Activated naive CD8-positive, alpha-beta T cell treated with anti-CD3 and anti-CD28 coated beads, Interleukin-2, amount 10 ng/mL, durations not matched to agents 7 days and 5 days (primary cell): ENCODE measurements at regions not wholly inside any gene's neighbourhood (a gene's known extent, or its start where the extent isn't known, plus 50 kb on each side); places are given as distances from the start of the nearest gene placed in this dataset.

Experiments used
- ATAC-seq: fragments of 150-1000 bp; cut with Tn5 transposase; one replicate; pipeline ENCODE4 v1.10.0; 2021; ENCODE audit warnings: low read depth, moderate library complexity
- POLR2A ChIA-PET: fragments of 350-600 bp; sonication (Branson Sonifier 250); formaldehyde crosslinking; loops from one replicate; lab custom pipeline; 2021; ENCODE audit warnings: antibody characterized with exemption; lab: Charles Lee
- DNase-seq: peaks from one replicate; pipeline ENCODE4 v3.0.0; 2021
- H3K27ac Mint-ChIP-seq: one replicate; pipeline ENCODE4 v1.8.0; 2022; ENCODE audit warnings: mild to moderate bottlenecking, mixed read lengths
- H3K27me3 Mint-ChIP-seq: one replicate; pipeline ENCODE4 v1.8.0; 2022; ENCODE audit warnings: mild to moderate bottlenecking, moderate library complexity, mixed read lengths
- H3K36me3 Mint-ChIP-seq: one replicate; pipeline ENCODE4 v1.8.0; 2021; ENCODE audit warnings: mild to moderate bottlenecking, mixed read lengths
- H3K4me1 Mint-ChIP-seq: one replicate; pipeline ENCODE4 v1.8.0; 2021; ENCODE audit warnings: mixed read lengths
- H3K4me3 Mint-ChIP-seq: one replicate; pipeline ENCODE4 v1.8.0; 2022; ENCODE audit warnings: mild to moderate bottlenecking, moderate library complexity, mixed read lengths
- H3K9me3 Mint-ChIP-seq: one replicate; pipeline ENCODE4 v1.8.0; 2021; ENCODE audit warnings: mixed read lengths

DNA sequence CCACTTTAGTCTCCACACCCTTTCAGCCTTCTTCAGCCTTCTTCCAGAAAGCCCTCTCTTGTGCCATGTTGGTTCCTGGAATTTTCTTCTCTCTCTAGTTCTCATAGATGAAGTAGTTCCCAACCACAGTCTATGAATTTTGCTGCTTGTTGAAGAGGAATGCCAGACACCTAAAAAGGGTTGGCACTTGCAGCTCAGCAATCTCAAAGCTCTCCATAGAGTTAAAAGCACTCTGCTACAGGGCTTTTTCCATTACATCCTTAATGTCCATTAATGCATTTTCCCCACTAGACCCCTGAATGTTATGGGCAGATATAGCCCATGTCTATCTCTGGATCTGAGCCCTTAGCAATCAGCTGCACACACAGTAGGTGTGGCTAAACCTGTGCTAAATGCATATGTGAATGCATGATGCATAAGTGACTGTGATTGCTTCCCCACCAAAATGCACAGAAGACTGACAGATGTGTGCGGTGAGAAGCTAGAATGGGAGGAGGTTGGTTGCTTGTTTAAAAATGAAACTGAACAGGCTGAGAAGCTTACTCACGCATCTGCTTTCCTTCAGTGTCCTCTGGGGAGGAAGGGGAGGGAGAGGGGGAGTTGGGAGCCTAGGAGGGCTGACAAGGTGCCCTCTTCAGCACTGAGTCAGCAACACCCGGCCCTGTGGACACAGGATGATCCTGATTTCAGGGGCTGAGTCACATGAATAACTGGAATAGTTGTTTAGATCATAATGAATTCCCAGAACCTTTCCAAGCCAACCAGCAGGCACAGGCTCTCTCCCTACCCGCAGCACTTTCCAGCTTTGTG is 146.1 kb upstream of the FGGY start:
- Mint-ChIP-seq H3K27me3 (no peaks in the 10 kb centered on the region), H3K27ac (peak overlapping the region; percentile 21), H3K4me1 (peaks cover 13% of the 10 kb centered on the region), H3K4me3 (peak overlapping the region; percentile 42), H3K9me3 (no peaks in the 10 kb centered on the region), H3K36me3 (no peaks in the 10 kb centered on the region)
- ATAC-seq = peak; percentile 53
- no peak for DNase-seq
- POLR2A ChIA-PET = interaction anchor here (0.6 to 2.0 kb wide), 2 partner anchors 25 to 366 kb away, joined by 3 to 5 read pairs; no protein-coding TSS in a partner anchor

DNA sequence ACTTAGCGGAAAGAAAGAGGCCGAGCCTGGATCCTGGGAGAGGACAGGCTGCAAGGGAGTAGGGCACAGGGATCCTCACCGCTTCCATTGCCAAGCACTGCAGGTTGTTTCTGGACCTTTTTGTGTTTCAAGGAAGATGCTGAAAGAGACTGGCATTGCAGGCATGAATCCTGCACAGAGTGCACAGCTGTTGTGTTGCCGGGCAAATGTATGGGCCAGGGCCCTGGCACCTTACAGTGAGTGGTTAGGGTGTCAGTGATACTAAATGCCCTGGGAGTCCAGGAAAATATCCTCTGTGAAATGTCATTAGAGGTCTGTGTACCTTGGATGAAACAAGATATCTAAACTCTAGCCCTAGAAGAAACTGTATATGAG is 145.5 kb upstream of the FGGY start:
- DNase-seq = no peak
- Mint-ChIP-seq H3K36me3 (no peaks in the 10 kb centered on the region), H3K4me3 (no peak overlapping the region), H3K4me1 (peaks cover 9% of the 10 kb centered on the region), H3K27ac (no peak overlapping the region), H3K9me3 (no peaks in the 10 kb centered on the region), H3K27me3 (no peaks in the 10 kb centered on the region)
- POLR2A ChIA-PET = interaction anchor here (0.6 to 2.0 kb wide), 2 partner anchors 26 to 367 kb away, joined by 3 to 5 read pairs; no protein-coding TSS in a partner anchor
- ATAC-seq = no peak

DNA sequence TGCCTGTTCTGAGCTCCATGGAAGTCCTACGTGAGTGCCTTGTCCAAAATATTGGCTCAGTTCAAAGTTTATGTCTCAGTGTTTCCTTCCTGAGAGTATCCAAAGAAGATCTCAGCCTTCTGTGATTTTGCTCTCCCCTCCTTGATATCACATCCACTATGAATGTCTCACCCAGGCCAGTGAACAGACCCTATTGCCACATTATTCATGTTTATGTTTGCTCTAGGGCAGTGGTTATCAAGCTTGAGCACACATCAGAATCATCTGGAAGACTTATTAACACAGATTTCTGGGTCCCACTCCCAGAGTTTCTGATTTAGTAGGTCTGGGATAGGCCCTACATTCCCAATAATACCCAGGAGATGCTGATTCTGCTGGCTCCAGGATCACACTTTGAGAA is 145.0 kb upstream of the FGGY start:
- POLR2A ChIA-PET = interaction anchor here (2.0 kb wide), 1 partner anchor 26 kb away, joined by 5 read pairs; no protein-coding TSS in a partner anchor
- Mint-ChIP-seq H3K27me3 (no peaks in the 10 kb centered on the region), H3K4me3 (no peak overlapping the region), H3K27ac (no peak overlapping the region), H3K36me3 (no peaks in the 10 kb centered on the region), H3K9me3 (no peaks in the 10 kb centered on the region), H3K4me1 (peaks cover 7% of the 10 kb centered on the region)
- ATAC-seq = no peak
- no peak for DNase-seq

DNA sequence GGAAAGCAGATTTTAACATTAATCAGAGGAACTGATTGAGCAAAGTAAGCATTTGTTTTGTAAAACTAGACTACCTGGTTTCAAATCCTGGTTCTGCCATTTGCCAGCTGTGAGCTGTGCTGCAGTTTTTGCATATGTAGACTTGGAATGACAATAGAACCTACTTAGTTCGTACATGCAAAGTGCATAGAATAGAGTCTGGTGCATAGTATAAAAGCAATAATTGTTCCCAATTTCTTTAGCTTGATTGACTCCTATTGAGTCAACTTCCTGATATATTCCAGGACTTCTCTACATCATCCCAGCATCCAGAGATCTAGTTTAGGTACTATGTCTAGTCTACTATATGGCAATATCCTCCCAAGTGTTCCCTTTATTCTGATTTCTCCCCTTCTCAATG is 144.4 kb upstream of the FGGY start:
- H3K27me3 Mint-ChIP-seq = no peaks in the 10 kb centered on the region
- no peaks in the 10 kb centered on the region for H3K36me3 Mint-ChIP-seq
- DNase-seq (no peak), ATAC-seq (no peak)
- POLR2A ChIA-PET = interaction anchor here (2.0 kb wide), 1 partner anchor 27 kb away, joined by 5 read pairs; no protein-coding TSS in a partner anchor
- H3K9me3 Mint-ChIP-seq = peaks cover 2% of the 10 kb centered on the region
- no peak overlapping the region for H3K4me3 Mint-ChIP-seq
- H3K4me1 Mint-ChIP-seq = peaks cover 7% of the 10 kb centered on the region
- no peak overlapping the region for H3K27ac Mint-ChIP-seq

DNA sequence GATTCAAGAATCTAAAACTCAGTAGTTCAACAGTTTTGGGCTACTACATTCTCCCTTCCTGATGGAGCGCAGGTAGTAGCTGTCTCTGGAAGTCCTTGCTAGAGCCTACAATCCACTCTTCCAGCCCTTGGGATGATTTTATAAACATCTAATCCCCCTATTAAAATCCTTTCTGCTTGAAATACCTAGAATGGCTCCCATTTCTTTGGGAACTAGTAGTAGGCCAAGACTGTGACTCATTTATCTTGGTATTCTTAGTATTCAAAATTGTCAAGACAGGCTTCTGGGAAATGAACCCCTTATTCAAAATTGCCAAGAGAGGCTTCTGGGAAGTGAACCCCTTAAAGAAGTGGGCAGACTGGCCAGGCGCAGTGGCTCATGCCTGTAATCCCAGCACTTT is 142.5 kb upstream of the FGGY start:
- POLR2A ChIA-PET = no interaction called here
- H3K27ac Mint-ChIP-seq = no peak overlapping the region

DNA sequence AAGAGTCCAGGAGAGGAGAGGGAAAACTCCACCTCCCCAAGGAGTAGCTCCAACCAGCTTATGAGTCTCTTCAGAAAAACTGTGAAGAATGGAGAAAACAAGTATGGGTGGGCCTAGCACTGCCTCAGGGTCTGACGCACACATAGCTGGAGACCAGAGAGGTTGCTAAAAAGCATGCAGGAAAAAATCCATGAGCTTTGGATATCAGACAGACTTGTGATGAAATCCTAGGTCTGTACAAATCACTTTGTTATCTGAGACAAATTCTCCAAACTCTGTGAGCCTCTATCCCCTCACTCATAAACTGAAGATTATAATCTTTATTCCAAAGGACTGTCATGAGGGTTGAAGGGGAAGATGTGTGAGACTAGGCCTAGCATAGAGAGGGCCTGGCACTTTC is 141.5 kb upstream of the FGGY start:
- no peak overlapping the region for H3K4me3 Mint-ChIP-seq
- no peak overlapping the region for H3K27ac Mint-ChIP-seq
- H3K9me3 Mint-ChIP-seq = peaks cover 8% of the 10 kb centered on the region
- DNase-seq = no peak
- H3K4me1 Mint-ChIP-seq = peaks cover 7% of the 10 kb centered on the region
- POLR2A ChIA-PET = no interaction called here
- H3K36me3 Mint-ChIP-seq = peaks cover 2% of the 10 kb centered on the region
- no peaks in the 10 kb centered on the region for H3K27me3 Mint-ChIP-seq
- ATAC-seq = no peak

More for the DNA sequence above, 142.5 kb upstream of the FGGY start:
- no peaks in the 10 kb centered on the region for H3K27me3 Mint-ChIP-seq
- no peak for DNase-seq
- peaks cover 7% of the 10 kb centered on the region for H3K4me1 Mint-ChIP-seq
- no peak overlapping the region for H3K4me3 Mint-ChIP-seq
- H3K36me3 Mint-ChIP-seq = peaks cover 2% of the 10 kb centered on the region
- H3K9me3 Mint-ChIP-seq = peaks cover 8% of the 10 kb centered on the region
- ATAC-seq = no peak

DNA sequence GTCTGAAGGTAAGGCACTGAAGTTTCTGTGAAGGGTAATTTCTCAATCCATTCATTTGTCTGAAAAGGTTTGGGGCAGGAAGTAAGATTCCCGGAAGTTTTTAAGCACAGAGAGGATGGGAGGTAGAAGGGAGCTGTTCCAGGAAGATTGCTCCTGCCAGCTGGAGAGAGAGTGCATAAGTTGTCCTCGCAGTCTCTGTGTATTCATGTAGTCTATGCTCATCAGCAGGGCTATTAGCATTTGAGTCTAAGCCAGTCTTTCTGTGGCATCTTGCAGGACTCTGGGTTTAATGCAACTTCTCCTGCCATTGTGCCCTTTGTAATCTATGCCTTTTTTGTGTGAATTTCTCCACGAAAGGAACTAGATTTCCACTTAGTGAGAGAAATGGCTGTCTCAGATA is 140.8 kb upstream of the FGGY start:
- Mint-ChIP-seq H3K4me1 (peaks cover under 1% of the 10 kb centered on the region), H3K27me3 (no peaks in the 10 kb centered on the region), H3K36me3 (peaks cover 2% of the 10 kb centered on the region), H3K9me3 (peaks cover 8% of the 10 kb centered on the region), H3K27ac (no peak overlapping the region), H3K4me3 (no peak overlapping the region)
- ATAC-seq (no peak), DNase-seq (no peak)
- POLR2A ChIA-PET = no interaction called here

DNA sequence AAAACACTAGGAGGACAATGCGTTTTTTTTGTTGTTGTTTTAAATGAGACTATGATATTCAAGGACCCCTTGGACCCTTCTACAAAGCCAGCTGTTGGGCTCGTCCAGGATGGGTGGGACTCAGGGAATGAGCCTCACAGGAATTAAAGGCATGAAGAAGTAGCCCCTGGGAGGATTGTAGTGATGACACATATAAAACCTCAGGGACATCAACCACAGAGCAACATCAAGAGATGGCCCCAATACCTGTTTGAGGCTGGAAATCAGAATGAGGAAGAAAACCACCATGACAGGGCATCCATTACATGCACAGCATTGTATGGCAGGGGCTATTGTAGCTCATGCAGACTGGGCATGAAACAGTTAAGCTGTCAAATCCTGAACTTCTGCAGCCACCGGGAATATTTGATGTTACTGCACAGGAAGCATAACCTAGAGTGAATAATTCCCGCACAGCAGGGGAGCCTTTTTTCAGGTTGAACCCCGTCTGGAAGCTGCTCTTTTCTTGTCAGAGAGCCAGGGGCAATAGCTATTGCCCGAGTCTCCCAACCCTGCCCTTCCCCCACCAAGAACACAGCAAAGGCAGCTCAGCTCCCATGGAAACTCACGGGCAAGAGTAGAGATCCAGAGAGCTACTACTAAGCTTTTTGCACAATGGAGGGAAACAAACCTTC is 140.2 kb upstream of the FGGY start:
- Mint-ChIP-seq H3K4me3 (no peak overlapping the region), H3K27ac (no peak overlapping the region), H3K36me3 (peaks cover 2% of the 10 kb centered on the region), H3K27me3 (no peaks in the 10 kb centered on the region), H3K4me1 (no peaks in the 10 kb centered on the region), H3K9me3 (peaks cover 8% of the 10 kb centered on the region)
- ATAC-seq (no peak), DNase-seq (no peak)
- POLR2A ChIA-PET = no interaction called here

DNA sequence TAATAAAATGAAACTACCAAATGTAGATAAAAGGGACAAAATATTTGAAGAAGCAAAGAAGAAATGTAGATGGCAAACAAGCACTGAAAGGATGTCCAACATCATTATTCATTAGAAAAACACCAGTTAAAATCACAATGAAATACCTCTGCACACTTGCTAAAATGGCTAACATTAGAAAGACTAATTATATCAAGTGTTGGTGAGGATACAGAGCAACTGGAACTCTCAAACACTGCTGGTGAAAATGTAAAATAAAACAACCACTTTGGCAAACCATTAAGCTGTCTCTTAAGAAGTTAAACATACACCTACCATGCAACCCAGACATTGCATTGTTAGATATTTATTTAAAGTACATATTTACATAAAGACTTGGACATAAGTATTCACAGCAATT is 138.6 kb upstream of the FGGY start:
- POLR2A ChIA-PET = no interaction called here
- no peaks in the 10 kb centered on the region for H3K4me1 Mint-ChIP-seq
- H3K27ac Mint-ChIP-seq = no peak overlapping the region
- DNase-seq = no peak
- no peaks in the 10 kb centered on the region for H3K27me3 Mint-ChIP-seq
- H3K4me3 Mint-ChIP-seq = no peak overlapping the region
- ATAC-seq = no peak
- peaks cover 8% of the 10 kb centered on the region for H3K9me3 Mint-ChIP-seq
- H3K36me3 Mint-ChIP-seq = peaks cover 2% of the 10 kb centered on the region

DNA sequence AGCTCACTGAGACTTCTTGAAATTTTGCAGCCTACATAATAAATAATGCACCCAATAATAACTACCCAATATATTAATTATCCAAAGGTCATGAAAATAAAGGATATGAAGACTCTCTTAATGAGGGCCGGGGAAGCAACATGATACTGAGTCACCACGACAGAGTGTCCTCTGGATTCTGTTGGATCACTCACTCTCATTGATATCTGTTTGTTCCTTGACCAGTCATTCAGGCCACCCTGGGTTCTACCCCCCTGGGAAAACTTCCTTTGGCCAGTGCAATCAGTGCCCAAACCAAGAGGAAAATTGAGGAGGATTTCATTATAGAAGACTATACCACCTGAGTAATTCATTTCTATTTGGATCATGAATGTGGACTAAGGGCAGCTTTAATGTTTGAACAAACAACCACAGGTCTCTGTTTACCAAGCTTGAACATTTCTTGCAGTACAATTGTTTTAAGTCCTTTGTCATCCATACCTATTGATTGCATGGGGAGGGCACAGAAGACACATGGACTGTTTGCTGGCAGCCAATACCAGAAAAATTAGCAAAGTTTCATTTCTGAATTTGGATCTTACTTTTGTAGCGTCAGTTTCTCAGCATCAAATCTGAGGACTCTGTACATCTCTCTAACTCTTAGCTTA is 137.2 kb upstream of the FGGY start:
- H3K36me3 Mint-ChIP-seq = peaks cover 2% of the 10 kb centered on the region
- POLR2A ChIA-PET = no interaction called here
- ATAC-seq (no peak), DNase-seq (no peak)
- H3K4me3 Mint-ChIP-seq = no peak overlapping the region
- H3K9me3 Mint-ChIP-seq = peaks cover 8% of the 10 kb centered on the region
- peaks cover 3% of the 10 kb centered on the region for H3K27me3 Mint-ChIP-seq
- no peaks in the 10 kb centered on the region for H3K4me1 Mint-ChIP-seq
- no peak overlapping the region for H3K27ac Mint-ChIP-seq

DNA sequence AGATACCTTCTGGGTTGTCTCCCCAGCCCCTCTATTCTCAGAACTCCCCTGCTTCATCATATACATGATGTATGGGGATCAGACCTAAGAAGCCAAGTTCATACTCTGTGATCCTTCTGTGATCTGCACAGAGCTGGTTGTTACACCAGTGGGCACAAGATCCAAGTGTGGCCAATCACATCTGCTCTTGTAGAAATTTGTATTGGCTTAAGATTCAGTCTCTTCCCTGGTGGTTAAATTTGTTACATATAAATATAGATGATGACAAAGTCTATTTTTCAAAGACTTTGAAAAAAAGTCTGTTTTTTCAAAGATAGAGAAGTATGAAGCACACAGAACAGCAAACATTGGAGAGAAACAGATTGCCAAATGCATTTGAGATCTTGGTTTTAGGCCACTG is 135.8 kb upstream of the FGGY start:
- Mint-ChIP-seq H3K9me3 (peaks cover 12% of the 10 kb centered on the region), H3K27me3 (peaks cover 14% of the 10 kb centered on the region), H3K27ac (no peak overlapping the region), H3K36me3 (peaks cover 2% of the 10 kb centered on the region), H3K4me1 (no peaks in the 10 kb centered on the region), H3K4me3 (no peak overlapping the region)
- ATAC-seq (no peak), DNase-seq (no peak)
- POLR2A ChIA-PET = no interaction called here

DNA sequence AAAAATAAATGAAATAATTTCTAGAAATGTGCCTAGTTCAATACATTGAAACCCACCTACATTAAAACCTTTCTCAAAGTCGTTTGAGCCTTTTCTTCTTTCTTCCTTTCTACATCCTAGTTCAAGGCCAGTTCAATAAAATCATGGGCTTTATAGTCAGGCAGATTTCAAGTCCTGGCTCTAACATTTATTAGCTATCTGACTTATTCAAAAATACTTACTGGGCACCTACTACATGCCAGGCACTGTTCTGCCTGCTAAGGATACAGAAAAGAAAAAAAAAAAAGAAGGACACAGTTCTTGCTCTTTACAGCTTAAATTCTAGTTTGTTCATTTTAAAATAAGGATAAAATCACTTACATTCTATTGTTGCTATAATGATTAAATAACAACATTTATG is 134.2 kb upstream of the FGGY start:
- no peak for DNase-seq
- H3K27me3 Mint-ChIP-seq = peaks cover 20% of the 10 kb centered on the region
- peaks cover 10% of the 10 kb centered on the region for H3K9me3 Mint-ChIP-seq
- POLR2A ChIA-PET = interaction anchor here (0.7 kb wide), 1 partner anchor 360 kb away, joined by 3 read pairs; no protein-coding TSS in a partner anchor
- no peaks in the 10 kb centered on the region for H3K4me1 Mint-ChIP-seq
- H3K27ac Mint-ChIP-seq = no peak overlapping the region
- peaks cover 2% of the 10 kb centered on the region for H3K36me3 Mint-ChIP-seq
- H3K4me3 Mint-ChIP-seq = no peak overlapping the region
- ATAC-seq = no peak

DNA sequence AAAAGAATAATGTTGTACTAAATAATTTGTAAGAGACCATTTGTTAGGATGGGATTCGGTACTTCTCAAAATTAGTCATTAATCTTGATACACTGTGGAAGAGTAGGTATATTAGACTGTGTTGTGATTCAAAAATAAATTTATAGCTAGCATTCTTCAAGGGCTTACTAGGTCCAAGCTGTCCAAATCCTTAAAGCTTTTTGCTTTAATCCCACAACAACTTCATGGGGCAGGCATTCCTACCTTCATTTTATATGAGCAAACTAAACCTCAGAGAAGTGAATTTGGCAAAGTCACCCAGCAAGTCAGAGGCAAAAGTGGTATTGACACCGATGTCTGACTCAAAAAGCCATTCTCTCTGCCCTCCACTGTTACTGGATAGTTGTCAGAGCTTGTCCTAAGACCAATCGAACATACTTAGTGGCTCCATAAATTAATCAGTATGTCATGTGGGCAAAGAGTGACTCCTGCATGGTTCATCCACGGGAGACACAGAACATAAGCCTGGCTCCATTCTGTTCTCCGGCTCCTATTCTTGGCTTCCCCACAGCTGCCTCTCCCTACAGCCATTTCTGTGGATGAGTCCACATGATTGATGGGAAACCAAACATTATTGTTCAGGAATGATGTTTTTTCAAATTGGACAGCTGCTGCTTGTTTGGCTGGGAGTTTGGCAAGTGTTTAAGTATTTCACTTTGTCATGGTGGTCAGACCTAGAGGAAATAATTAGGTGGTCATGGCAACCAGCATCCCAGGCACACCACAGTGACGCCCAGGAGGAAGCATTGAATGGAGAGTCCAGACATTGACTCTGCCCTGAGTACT is 133.4 kb upstream of the FGGY start:
- DNase-seq (no peak), ATAC-seq (no peak)
- POLR2A ChIA-PET = interaction anchor here (0.7 kb wide), 1 partner anchor 359 kb away, joined by 3 read pairs; no protein-coding TSS in a partner anchor
- H3K27ac Mint-ChIP-seq = no peak overlapping the region
- peaks cover 8% of the 10 kb centered on the region for H3K9me3 Mint-ChIP-seq
- H3K4me3 Mint-ChIP-seq = no peak overlapping the region
- peaks cover 20% of the 10 kb centered on the region for H3K27me3 Mint-ChIP-seq
- no peaks in the 10 kb centered on the region for H3K36me3 Mint-ChIP-seq
- H3K4me1 Mint-ChIP-seq = no peaks in the 10 kb centered on the region
